H1 (cell line): ENCODE measurements at regions not wholly inside any gene's neighbourhood (a gene's known extent, or its start where the extent isn't known, plus 50 kb on each side); places are given as distances from the start of the nearest gene placed in this dataset.

ENCODE experiments used
- CTCF ChIA-PET: fragments of 300-600 bp; sonication (Branson Sonifier 250); formaldehyde crosslinking; loops from one replicate; lab custom pipeline; 2021; ENCODE audit not compliant: partially characterized antibody; lab: Charles Lee
- POLR2A ChIA-PET: fragments of 300-600 bp; sonication (Branson Sonifier 250); formaldehyde crosslinking; loops from one replicate; lab custom pipeline; 2021; ENCODE audit warnings: inconsistent platforms; ENCODE audit not compliant: partially characterized antibody; lab: Charles Lee
- DNase-seq, 2 experiments: peaks; one replicate each; pipeline versions ENCODE4 v3.0.0 to v3.0.0-alpha.2; 2010 to 2022; ENCODE audit warnings: low spot score in 2 of 2, low read depth in 1 of 2, mixed read lengths in 1 of 2
- FAIRE-seq: peaks from 2 replicates; lab custom pipeline; 2011; peaks lifted over from hg19 to GRCh38; lab: Jason Lieb, UNC
- H2AFZ ChIP-seq: 2 replicates; pipeline ENCODE4 v1.8.1; 2012; ENCODE audit warnings: low read length, inconsistent platforms
- H2AK5ac ChIP-seq: 2 replicates; pipeline ENCODE4 v1.6.1; 2013; ENCODE audit warnings: low read depth, low read length
- H2BK120ac ChIP-seq: replicated peaks from 2 replicates; pipeline ENCODE3; 2013; ENCODE audit warnings: low read depth, low read length, inconsistent platforms
- H2BK12ac ChIP-seq: 2 replicates; pipeline ENCODE4 v1.6.1; 2013; ENCODE audit warnings: low read depth, low read length
- H2BK15ac ChIP-seq: 2 replicates; pipeline ENCODE4 v1.6.1; 2013; ENCODE audit warnings: low read length
- H2BK20ac ChIP-seq: 2 replicates; pipeline ENCODE4 v1.6.1; 2013; ENCODE audit warnings: low read length
- H2BK5ac ChIP-seq: 2 replicates; pipeline ENCODE4 v1.6.1; 2013; ENCODE audit warnings: low read depth, low read length
- H3K14ac ChIP-seq: 2 replicates; pipeline ENCODE4 v1.6.1; 2013; ENCODE audit warnings: inconsistent platforms; ENCODE audit not compliant: insufficient read length
- H3K18ac ChIP-seq: 2 replicates; pipeline ENCODE4 v1.6.1; 2013; ENCODE audit warnings: low read length; ENCODE audit errors: extremely low read depth
- H3K23ac ChIP-seq: 2 replicates; pipeline ENCODE4 v1.6.1; 2013; ENCODE audit warnings: inconsistent platforms; ENCODE audit not compliant: insufficient read length
- H3K23me2 ChIP-seq: 2 replicates; pipeline ENCODE4 v1.6.1; 2013; ENCODE audit warnings: low read depth, low read length
- H3K27ac ChIP-seq: 2 replicates; pipeline ENCODE4 v1.6.1; 2011; ENCODE audit warnings: low read depth, low read length, inconsistent platforms
- H3K27me3 ChIP-seq, 4 experiments: replicated peaks in 1 of 4; 1 replicate in 1 of 4; 2 replicates in 3 of 4; pipeline versions ENCODE4 v1.6.1 to v1.8.1; 2011 to 2013; ENCODE audit warnings: low read length in 3 of 4, mild to moderate bottlenecking in 3 of 4, inconsistent platforms in 2 of 4, mixed read lengths in 2 of 4, moderate library complexity in 1 of 4; ENCODE audit not compliant: control insufficient read depth in 3 of 4, insufficient read depth in 3 of 4; ENCODE audit errors: extremely low read depth in 1 of 4
- H3K36me3 ChIP-seq, 4 experiments: 2 replicates each; pipeline versions ENCODE4 v1.6.1 to v1.8.1; 2011 to 2013; ENCODE audit warnings: mild to moderate bottlenecking in 4 of 4, low read length in 3 of 4, moderate library complexity in 2 of 4, control low read depth in 1 of 4, inconsistent platforms in 1 of 4; ENCODE audit not compliant: insufficient read depth in 4 of 4, control insufficient read depth in 2 of 4
- H3K4ac ChIP-seq: replicated peaks from 2 replicates; pipeline ENCODE3; 2013; ENCODE audit warnings: low read length, low read depth, mixed read lengths, inconsistent platforms; ENCODE audit not compliant: insufficient read length
- H3K4me1 ChIP-seq, 4 experiments: replicated peaks in 1 of 4; 1 replicate in 1 of 4; 2 replicates in 3 of 4; pipeline versions ENCODE4 v1.6.1 to v1.8.1; 2011 to 2013; ENCODE audit warnings: low read length in 3 of 4, inconsistent platforms in 2 of 4, mixed read lengths in 1 of 4; ENCODE audit not compliant: insufficient read depth in 4 of 4, control insufficient read depth in 3 of 4
- H3K4me2 ChIP-seq, 2 experiments: 2 replicates each; pipeline versions ENCODE4 v1.6.1 to v1.8.1; 2011 to 2013; ENCODE audit warnings: low read depth in 2 of 2, low read length in 2 of 2, control low read depth in 1 of 2, inconsistent platforms in 1 of 2, mild to moderate bottlenecking in 1 of 2; ENCODE audit not compliant: insufficient read depth in 1 of 2
- H3K4me3 ChIP-seq, 4 experiments: fragments of 200-600, 300-600 bp in 1 of 4; sonication (generic), shearing (Covaris generic), sonication (Bioruptor Twin) in 1 of 4; 2 replicates each; pipeline versions ENCODE4 v1.5.1 to v1.8.1; 2011 to 2016; ENCODE audit warnings: low read length in 4 of 4, low read depth in 3 of 4, control low read depth in 2 of 4, inconsistent platforms in 2 of 4, mild to moderate bottlenecking in 2 of 4, mixed read lengths in 1 of 4, moderate library complexity in 1 of 4; ENCODE audit not compliant: insufficient read depth in 2 of 4; ENCODE audit errors: extremely low read depth in 1 of 4
- H3K56ac ChIP-seq: replicated peaks from 2 replicates; pipeline ENCODE3; 2013; ENCODE audit warnings: low read depth, mild to moderate bottlenecking, mixed read lengths, low read length, inconsistent platforms; ENCODE audit not compliant: insufficient read length
- H3K79me1 ChIP-seq: 2 replicates; pipeline ENCODE4 v1.6.1; 2013; ENCODE audit warnings: low read depth, low read length, control low read depth
- H3K79me2 ChIP-seq, 2 experiments: 2 replicates each; pipeline versions ENCODE4 v1.6.1 to v1.8.1; 2012 to 2013; ENCODE audit warnings: low read length in 2 of 2, mild to moderate bottlenecking in 2 of 2, inconsistent platforms in 1 of 2; ENCODE audit not compliant: insufficient read depth in 2 of 2, control insufficient read depth in 1 of 2
- H3K9ac ChIP-seq, 4 experiments: replicated peaks in 1 of 4; 1 replicate in 1 of 4; 2 replicates in 3 of 4; pipeline versions ENCODE4 v1.6.1 to v1.8.1; 2011 to 2013; ENCODE audit warnings: low read depth in 3 of 4, low read length in 3 of 4, control low read depth in 2 of 4, mild to moderate bottlenecking in 2 of 4, moderate library complexity in 2 of 4, inconsistent platforms in 1 of 4; ENCODE audit errors: extremely low read depth in 1 of 4
- H3K9me3 ChIP-seq, 2 experiments: 2 replicates each; pipeline versions ENCODE4 v1.6.1 to v1.8.1; 2012 to 2013; ENCODE audit warnings: mild to moderate bottlenecking in 2 of 2, moderate library complexity in 2 of 2, control low read depth in 1 of 2, inconsistent platforms in 1 of 2, low read depth in 1 of 2, low read length in 1 of 2, mixed read lengths in 1 of 2; ENCODE audit not compliant: insufficient read depth in 2 of 2
- H4K20me1 ChIP-seq, 2 experiments: replicated peaks in 1 of 2; 2 replicates each; pipeline versions ENCODE3 to v1.8.1; 2011 to 2013; ENCODE audit warnings: inconsistent platforms in 2 of 2, low read length in 2 of 2, mild to moderate bottlenecking in 1 of 2; ENCODE audit not compliant: insufficient read depth in 2 of 2, control insufficient read depth in 1 of 2
- H4K5ac ChIP-seq: 2 replicates; pipeline ENCODE4 v1.6.1; 2013; ENCODE audit warnings: low read length, low read depth, mixed read lengths, inconsistent platforms; ENCODE audit not compliant: insufficient read length
- H4K8ac ChIP-seq: 2 replicates; pipeline ENCODE4 v1.8.0; 2013; ENCODE audit warnings: mild to moderate bottlenecking, moderate library complexity, low read length, inconsistent platforms; ENCODE audit not compliant: insufficient read depth; ENCODE audit errors: extremely low read depth
- H4K91ac ChIP-seq: replicated peaks from 2 replicates; pipeline ENCODE3; 2013; ENCODE audit warnings: low read length, mixed read lengths, inconsistent platforms; ENCODE audit not compliant: insufficient read length
- ATF3 ChIP-seq: IDR thresholded peaks from 2 replicates; pipeline ENCODE4 v1.6.1; 2011; ENCODE audit warnings: low read depth, mild to moderate bottlenecking, low read length; ENCODE audit not compliant: insufficient read depth
- CBX5 ChIP-seq: fragments of 300-800, 300-1000 bp; sonication (generic); IDR thresholded peaks from 2 replicates; pipeline ENCODE4 v1.7.1; 2016; ENCODE audit warnings: antibody characterized with exemption, low read length, low read depth
- CHD2 ChIP-seq: IDR thresholded peaks from 2 replicates; pipeline ENCODE4 v1.6.1; 2012; ENCODE audit warnings: low read length, improper control_type of control experiment
- CREB1 ChIP-seq: IDR thresholded peaks from 2 replicates; pipeline ENCODE4 v1.6.1; 2012; ENCODE audit warnings: inconsistent platforms
- CTBP2 ChIP-seq: IDR thresholded peaks from 2 replicates; pipeline ENCODE4 v1.7.0; 2011; ENCODE audit warnings: borderline replicate concordance, mild to moderate bottlenecking, moderate library complexity, mixed read lengths, low read length; ENCODE audit not compliant: insufficient read depth, insufficient read length
- EGR1 ChIP-seq: IDR thresholded peaks from 2 replicates; pipeline ENCODE4 v1.6.1; 2011; ENCODE audit warnings: low read depth, low read length, borderline replicate concordance
- KDM1A ChIP-seq: fragments of 200-600, 300-600 bp; sonication (generic); IDR thresholded peaks from 2 replicates; pipeline ENCODE4 v1.7.1; 2016; ENCODE audit warnings: mild to moderate bottlenecking, low read length, borderline replicate concordance
- RXRA ChIP-seq: IDR thresholded peaks from 2 replicates; pipeline ENCODE4 v1.6.1; 2011; ENCODE audit warnings: low read depth, mild to moderate bottlenecking, low read length, moderate library complexity; ENCODE audit not compliant: insufficient read depth
- SP4 ChIP-seq: IDR thresholded peaks from 2 replicates; pipeline ENCODE4 v1.6.1; 2012; ENCODE audit warnings: low read length, inconsistent platforms
- SRF ChIP-seq: IDR thresholded peaks from 2 replicates; pipeline ENCODE4 v1.6.1; 2011; ENCODE audit warnings: mild to moderate bottlenecking, low read depth, low read length, moderate library complexity
- TCF12 ChIP-seq: IDR thresholded peaks from 2 replicates; pipeline ENCODE4 v1.6.1; 2011; ENCODE audit warnings: low read depth, mild to moderate bottlenecking, low read length
- USF2 ChIP-seq: IDR thresholded peaks from 2 replicates; pipeline ENCODE4 v1.6.1; 2011; ENCODE audit warnings: low read length, improper control_type of control experiment
- YY1 ChIP-seq: IDR thresholded peaks from 2 replicates; pipeline ENCODE4 v1.6.1; 2011; ENCODE audit warnings: low read depth, mild to moderate bottlenecking, low read length
- WGBS, 2 experiments: shearing (Covaris generic) in 1 of 2; methylation state at CpG; one replicate each; pipeline versions ENCODE4 v1.1.6 to v1.1.7; 2013 to 2015; ENCODE audit warnings: low lambda C conversion rate in 2 of 2, mixed read lengths in 2 of 2, inconsistent platforms in 1 of 2, low coverage in 1 of 2, missing lambda C conversion rate in 1 of 2; ENCODE audit not compliant: insufficient replicate concordance in 2 of 2, insufficient coverage in 1 of 2, insufficient read length in 1 of 2; ENCODE audit errors: extremely low coverage in 1 of 2, missing lambda C conversion rate in 1 of 2; 5-methylcytosine and 5-hydroxymethylcytosine counted together

- POLR2A ChIA-PET: no interaction called here
- no peak for TF ChIP-seq ATF3
- TF ChIP-seq EGR1: no peak
- no peak for TF ChIP-seq CREB1
- no peak for TF ChIP-seq SP4
- TF ChIP-seq USF2: no peak
- TF ChIP-seq YY1: no peak
- TF ChIP-seq RXRA: no peak
- TF ChIP-seq CHD2: no peak
- TF ChIP-seq KDM1A: no peak
- TF ChIP-seq CBX5: no peak
- TF ChIP-seq SRF: no peak
- TF ChIP-seq TCF12: no peak
- TF ChIP-seq CTBP2: no peak
Measured at GRCh38 chr12:90627180-90627896, 327.6 kb downstream of the CCER1 start.

More at GRCh38 chr12:90627180-90627896, 327.6 kb downstream of the CCER1 start:
- Histone ChIP-seq H3K27me3 (no peaks in the 10 kb centered on the region), H3K4ac (no peak overlapping the region), H4K5ac (no peak overlapping the region), H2BK120ac (no peak overlapping the region), H2AFZ (no peak overlapping the region), H3K9me3 (no peaks in the 10 kb centered on the region), H3K23ac (no peak overlapping the region), H2BK20ac (no peak overlapping the region), H3K23me2 (no peaks in the 10 kb centered on the region; the same call in 1 of the 2 replicates), H3K79me2 (no peaks in the 10 kb centered on the region), H3K36me3 (no peaks in the 10 kb centered on the region), H2BK5ac (no peak overlapping the region), H4K91ac (no peak overlapping the region), H3K18ac (no peak overlapping the region), H3K79me1 (no peaks in the 10 kb centered on the region), H3K4me2 (no peak overlapping the region), H3K14ac (no peak overlapping the region), H2AK5ac (no peak overlapping the region), H3K9ac (no peak overlapping the region), H3K4me1 (no peaks in the 10 kb centered on the region), H4K20me1 (no peaks in the 10 kb centered on the region), H3K4me3 (no peak overlapping the region), H2BK12ac (no peak overlapping the region), H2BK15ac (no peak overlapping the region), H4K8ac (no peak overlapping the region), H3K27ac (no peak overlapping the region), H3K56ac (no peak overlapping the region)
- FAIRE-seq: no peak
- CTCF ChIA-PET: interaction anchor here (0.7 to 1.1 kb wide), 2 partner anchors 158 to 247 kb away, joined by 3 read pairs; no protein-coding TSS in a partner anchor
- WGBS, 2 experiments: 91% methylated on average over 6 of the region's 6 CpGs; no CpG with 5 or more reads in 1 of the 2 experiments
- DNase-seq: no peak
